ENCODE measurements at regions not wholly inside any gene's neighbourhood (a gene's known extent, or its start where the extent isn't known, plus 50 kb on each side); places are given as distances from the start of the nearest gene placed in this dataset.

GRCh38 chr13:40181203-40181845, 485.1 kb downstream of the FOXO1 start:
- DNase-seq (ENCODE audit: low spot score, unreplicated experiment) = no peak
- Mint-ChIP-seq H3K4me1 (ENCODE audit: low read depth) (peaks cover 21% of the 10 kb centered on the region), H3K27ac (no peak overlapping the region), H3K27me3 (peaks cover 21% of the 10 kb centered on the region), H3K4me3 (ENCODE audit: low read depth) (no peak overlapping the region), H3K9me3 (ENCODE audit: low read depth) (no peaks in the 10 kb centered on the region), H3K36me3 (ENCODE audit: insufficient read depth) (no peaks in the 10 kb centered on the region)
- TF ChIP-seq, protein P1, sequence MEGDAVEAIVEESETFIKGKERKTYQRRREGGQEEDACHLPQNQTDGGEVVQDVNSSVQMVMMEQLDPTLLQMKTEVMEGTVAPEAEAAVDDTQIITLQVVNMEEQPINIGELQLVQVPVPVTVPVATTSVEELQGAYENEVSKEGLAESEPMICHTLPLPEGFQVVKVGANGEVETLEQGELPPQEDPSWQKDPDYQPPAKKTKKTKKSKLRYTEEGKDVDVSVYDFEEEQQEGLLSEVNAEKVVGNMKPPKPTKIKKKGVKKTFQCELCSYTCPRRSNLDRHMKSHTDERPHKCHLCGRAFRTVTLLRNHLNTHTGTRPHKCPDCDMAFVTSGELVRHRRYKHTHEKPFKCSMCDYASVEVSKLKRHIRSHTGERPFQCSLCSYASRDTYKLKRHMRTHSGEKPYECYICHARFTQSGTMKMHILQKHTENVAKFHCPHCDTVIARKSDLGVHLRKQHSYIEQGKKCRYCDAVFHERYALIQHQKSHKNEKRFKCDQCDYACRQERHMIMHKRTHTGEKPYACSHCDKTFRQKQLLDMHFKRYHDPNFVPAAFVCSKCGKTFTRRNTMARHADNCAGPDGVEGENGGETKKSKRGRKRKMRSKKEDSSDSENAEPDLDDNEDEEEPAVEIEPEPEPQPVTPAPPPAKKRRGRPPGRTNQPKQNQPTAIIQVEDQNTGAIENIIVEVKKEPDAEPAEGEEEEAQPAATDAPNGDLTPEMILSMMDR (IDR thresholded peaks at IDR 0.05; ENCODE audit: unreplicated experiment) = no peak

GRCh38 chr13:40182591-40182990, 483.9 kb downstream of the FOXO1 start:
- Mint-ChIP-seq H3K9me3 (ENCODE audit: low read depth) (no peaks in the 10 kb centered on the region), H3K4me3 (ENCODE audit: low read depth) (no peak overlapping the region), H3K4me1 (ENCODE audit: low read depth) (peaks cover 22% of the 10 kb centered on the region), H3K36me3 (ENCODE audit: insufficient read depth) (no peaks in the 10 kb centered on the region), H3K27ac (no peak overlapping the region), H3K27me3 (peaks cover 27% of the 10 kb centered on the region)
- TF ChIP-seq, protein P1 (IDR thresholded peaks at IDR 0.05; ENCODE audit: unreplicated experiment) = no peak
- DNase-seq (ENCODE audit: low spot score, unreplicated experiment) = no peak

DNA sequence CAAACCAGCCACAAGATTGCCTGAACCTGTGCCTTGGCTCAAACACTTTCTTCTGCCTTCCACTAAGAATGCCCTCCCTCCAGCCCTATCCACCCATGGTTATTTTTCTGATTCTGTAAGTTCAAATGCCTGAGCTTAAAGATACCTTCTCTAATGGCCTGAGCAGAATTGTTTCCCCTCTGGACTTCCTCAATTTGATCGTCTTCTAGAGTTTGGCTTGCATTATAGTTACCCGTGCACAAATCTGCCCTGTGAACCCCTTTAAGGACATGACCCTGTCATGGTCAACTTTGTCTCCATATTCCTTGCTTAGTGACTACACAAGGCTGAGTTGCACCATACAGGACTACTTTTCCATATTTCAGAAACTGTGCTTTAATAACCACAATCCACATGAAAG, 481.0 kb downstream of the FOXO1 start:
- H3K36me3 Mint-ChIP-seq (ENCODE audit: insufficient read depth) = no peaks in the 10 kb centered on the region
- H3K4me3 Mint-ChIP-seq (ENCODE audit: low read depth) = no peak overlapping the region
- no peaks in the 10 kb centered on the region for H3K9me3 Mint-ChIP-seq (ENCODE audit: low read depth)
- peaks cover 25% of the 10 kb centered on the region for H3K4me1 Mint-ChIP-seq (ENCODE audit: low read depth)
- TF ChIP-seq, protein P1 (IDR thresholded peaks at IDR 0.05; ENCODE audit: unreplicated experiment) = no peak
- H3K27me3 Mint-ChIP-seq = peaks cover 23% of the 10 kb centered on the region
- H3K27ac Mint-ChIP-seq = no peak overlapping the region
- no peak for DNase-seq (ENCODE audit: low spot score, unreplicated experiment)

DNA sequence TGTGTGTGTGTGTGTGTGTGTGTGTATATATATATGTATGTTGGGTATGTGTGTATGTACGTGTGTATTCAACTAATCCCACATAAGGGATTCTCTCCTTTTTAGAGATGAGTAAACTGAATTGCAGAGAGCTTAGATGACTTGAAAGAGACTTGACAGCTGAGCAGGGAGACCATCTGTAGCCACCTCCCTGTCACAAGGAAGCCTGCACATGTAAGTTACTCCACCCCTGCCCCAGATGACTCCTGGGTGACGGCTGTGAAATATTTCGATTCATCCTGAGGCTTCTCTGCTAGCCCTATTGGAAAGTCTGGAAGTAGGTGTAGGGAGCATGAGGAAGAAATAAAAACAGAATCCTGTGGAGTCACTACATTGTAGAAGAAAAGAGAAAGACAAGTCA, 480.4 kb downstream of the FOXO1 start:
- no peak for DNase-seq (ENCODE audit: low spot score, unreplicated experiment)
- Mint-ChIP-seq H3K4me1 (ENCODE audit: low read depth) (peaks cover 32% of the 10 kb centered on the region), H3K27ac (no peak overlapping the region), H3K36me3 (ENCODE audit: insufficient read depth) (no peaks in the 10 kb centered on the region), H3K4me3 (ENCODE audit: low read depth) (no peak overlapping the region), H3K27me3 (peaks cover 23% of the 10 kb centered on the region), H3K9me3 (ENCODE audit: low read depth) (no peaks in the 10 kb centered on the region)
- TF ChIP-seq, protein P1 (IDR thresholded peaks at IDR 0.05; ENCODE audit: unreplicated experiment) = no peak

DNA sequence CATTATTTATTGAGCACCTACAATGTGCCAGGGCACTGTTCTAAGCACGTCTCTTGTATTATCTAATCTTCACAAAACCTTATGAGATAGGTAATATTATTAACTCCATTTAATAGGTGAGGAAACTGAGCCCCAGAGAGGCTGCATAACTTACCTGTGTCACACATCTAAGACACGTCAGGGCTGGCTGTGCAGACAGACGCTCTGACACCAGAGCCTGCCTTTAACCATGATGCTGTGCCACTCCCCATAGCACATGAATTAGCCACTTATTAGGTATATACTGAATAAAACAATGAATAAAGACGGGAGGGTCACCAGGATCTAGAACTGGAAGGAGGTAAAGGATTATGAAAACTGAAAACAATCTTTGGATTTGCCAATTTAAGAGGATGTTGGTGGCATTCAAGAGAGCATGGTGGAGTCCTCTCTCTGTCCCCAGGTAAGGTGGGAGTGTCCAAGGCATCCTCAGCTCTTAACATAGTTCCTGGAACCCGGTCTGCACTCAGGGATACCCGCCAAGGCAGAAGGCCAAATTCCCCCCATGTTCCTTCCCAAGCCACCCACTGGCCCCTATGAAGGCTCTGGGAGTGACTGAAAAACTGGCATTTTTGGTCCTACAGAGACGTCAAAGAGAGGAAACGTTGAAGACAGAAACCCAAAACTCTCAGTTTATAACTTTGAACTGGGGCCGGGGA, 479.7 kb downstream of the FOXO1 start:
- no peaks in the 10 kb centered on the region for H3K36me3 Mint-ChIP-seq (ENCODE audit: insufficient read depth)
- H3K27me3 Mint-ChIP-seq = peaks cover 23% of the 10 kb centered on the region
- H3K9me3 Mint-ChIP-seq (ENCODE audit: low read depth) = no peaks in the 10 kb centered on the region
- no peak for DNase-seq (ENCODE audit: low spot score, unreplicated experiment)
- H3K27ac Mint-ChIP-seq = no peak overlapping the region
- no peak overlapping the region for H3K4me3 Mint-ChIP-seq (ENCODE audit: low read depth)
- H3K4me1 Mint-ChIP-seq (ENCODE audit: low read depth) = peaks cover 33% of the 10 kb centered on the region
- TF ChIP-seq, protein P1 (IDR thresholded peaks at IDR 0.05; ENCODE audit: unreplicated experiment) = no peak
